AG04450 (cell line): ENCODE measurements at regions not wholly inside any gene's neighbourhood (a gene's known extent, or its start where the extent isn't known, plus 50 kb on each side); places are given as distances from the start of the nearest gene placed in this dataset.

Experiments used
- CTCF ChIA-PET: fragments of 300-600, 350-600 bp; formaldehyde crosslinking; extraction: SDS; loops from one replicate; lab custom pipeline; 2022; ENCODE audit warnings: antibody characterized with exemption, inconsistent platforms; lab: Charles Lee
- POLR2A ChIA-PET: fragments of 350-600 bp; formaldehyde crosslinking; extraction: SDS; loops from one replicate; lab custom pipeline; 2021; ENCODE audit warnings: antibody characterized with exemption, inconsistent platforms; lab: Yijun Ruan, JAX
- DNase-seq: peaks from one replicate; pipeline ENCODE4 v3.0.0-alpha.2; 2011; ENCODE audit warnings: low read depth, low spot score
- H3K27ac ChIP-seq: one replicate; pipeline ENCODE4 v1.5.1; 2012; ENCODE audit warnings: low read depth, low read length, control low read depth
- H3K27me3 ChIP-seq: one replicate; pipeline ENCODE4 v1.6.0; 2012; ENCODE audit warnings: low read length; ENCODE audit not compliant: control insufficient read depth, insufficient read depth
- H3K4me3 ChIP-seq: 2 replicates; pipeline ENCODE4 v1.5.1; 2011; ENCODE audit warnings: mild to moderate bottlenecking, low read depth, low read length, control low read depth
- H3K9me3 ChIP-seq: 2 replicates; pipeline ENCODE4 v1.5.1; 2012; ENCODE audit warnings: low read length; ENCODE audit not compliant: control insufficient read depth, insufficient read depth
- TF ChIP-seq, protein P1 (sequence below): IDR thresholded peaks from 2 replicates; pipeline ENCODE4 v1.5.1; 2011; ENCODE audit warnings: low read depth, low read length, control low read depth, inconsistent platforms

DNA sequence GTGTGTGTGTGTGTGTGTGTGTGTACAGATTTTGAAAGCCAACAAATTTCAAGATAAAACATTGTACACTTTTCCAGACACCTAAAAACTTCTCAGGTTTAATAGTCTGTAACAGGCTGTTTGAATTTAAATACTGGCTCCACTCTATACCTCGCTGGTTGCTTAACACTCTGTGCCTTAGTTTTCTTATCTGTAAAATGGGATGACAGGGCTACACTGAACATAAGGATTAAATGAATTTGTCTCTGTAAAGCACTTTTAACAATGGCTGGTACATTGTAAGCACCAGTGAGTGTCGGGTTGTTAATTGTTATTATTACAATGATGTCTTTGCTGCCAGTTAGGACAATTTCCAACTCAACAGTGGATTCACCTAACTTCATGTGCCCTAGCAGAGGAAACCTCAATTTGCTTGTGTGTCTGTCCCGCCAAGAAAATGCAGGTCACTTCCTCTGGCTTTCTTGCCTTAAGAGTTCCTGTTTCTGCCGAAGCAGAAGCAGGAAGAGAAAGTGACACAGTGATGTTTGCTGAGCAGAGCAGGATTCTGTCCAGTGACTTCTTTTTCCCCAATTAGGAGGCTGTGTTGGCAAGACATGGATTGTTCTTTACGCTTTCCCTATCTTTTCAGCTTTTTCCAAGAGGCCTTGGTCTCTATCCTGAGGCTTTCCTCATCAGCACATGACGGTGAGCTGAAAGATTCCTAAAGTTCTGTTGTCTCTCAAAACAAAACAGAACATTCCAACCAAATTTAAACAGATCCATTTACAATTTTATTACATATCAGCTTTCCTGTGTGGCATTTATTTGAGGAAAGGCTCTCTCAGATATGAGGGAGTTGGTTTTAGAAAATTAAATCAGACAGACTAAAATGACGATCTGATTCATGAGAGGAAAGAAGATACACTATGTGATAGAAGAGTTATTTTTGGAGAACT, 154.1 kb upstream of the ATP2B1 start:
- Histone ChIP-seq H3K4me3 (no peak overlapping the region), H3K27ac (peak overlapping the region; percentile 47), H3K9me3 (no peaks in the 10 kb centered on the region), H3K27me3 (no peaks in the 10 kb centered on the region)
- POLR2A ChIA-PET, result interaction anchor here (0.6 kb wide), 1 partner anchor 651 kb away, joined by 6 read pairs; no protein-coding TSS in a partner anchor
- DNase-seq, result no peak
- CTCF ChIA-PET, result no interaction called here
- TF ChIP-seq, protein P1, sequence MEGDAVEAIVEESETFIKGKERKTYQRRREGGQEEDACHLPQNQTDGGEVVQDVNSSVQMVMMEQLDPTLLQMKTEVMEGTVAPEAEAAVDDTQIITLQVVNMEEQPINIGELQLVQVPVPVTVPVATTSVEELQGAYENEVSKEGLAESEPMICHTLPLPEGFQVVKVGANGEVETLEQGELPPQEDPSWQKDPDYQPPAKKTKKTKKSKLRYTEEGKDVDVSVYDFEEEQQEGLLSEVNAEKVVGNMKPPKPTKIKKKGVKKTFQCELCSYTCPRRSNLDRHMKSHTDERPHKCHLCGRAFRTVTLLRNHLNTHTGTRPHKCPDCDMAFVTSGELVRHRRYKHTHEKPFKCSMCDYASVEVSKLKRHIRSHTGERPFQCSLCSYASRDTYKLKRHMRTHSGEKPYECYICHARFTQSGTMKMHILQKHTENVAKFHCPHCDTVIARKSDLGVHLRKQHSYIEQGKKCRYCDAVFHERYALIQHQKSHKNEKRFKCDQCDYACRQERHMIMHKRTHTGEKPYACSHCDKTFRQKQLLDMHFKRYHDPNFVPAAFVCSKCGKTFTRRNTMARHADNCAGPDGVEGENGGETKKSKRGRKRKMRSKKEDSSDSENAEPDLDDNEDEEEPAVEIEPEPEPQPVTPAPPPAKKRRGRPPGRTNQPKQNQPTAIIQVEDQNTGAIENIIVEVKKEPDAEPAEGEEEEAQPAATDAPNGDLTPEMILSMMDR, result no peak

DNA sequence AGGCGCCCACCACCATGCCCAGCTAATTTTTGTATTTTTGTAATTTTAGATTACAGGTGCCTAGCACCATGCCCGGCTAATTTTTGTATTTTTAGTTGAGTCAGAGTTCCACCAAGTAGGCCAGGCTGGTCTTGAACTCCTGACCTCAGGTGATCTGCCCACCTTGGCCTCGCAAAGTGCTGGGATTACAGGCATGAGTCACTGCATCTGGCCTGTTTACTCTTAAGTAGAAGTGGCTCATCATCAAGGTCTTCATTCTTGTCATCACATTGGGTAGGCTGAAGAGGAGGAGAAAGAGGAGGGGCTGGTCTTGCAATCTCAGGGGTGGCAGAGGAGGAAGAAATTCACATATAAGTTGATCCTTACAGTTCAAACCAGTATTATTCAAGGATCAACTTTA, 152.4 kb upstream of the ATP2B1 start:
- TF ChIP-seq, protein P1, result no peak
- CTCF ChIA-PET, result no interaction called here
- no peak for DNase-seq
- POLR2A ChIA-PET, result no interaction called here
- Histone ChIP-seq H3K9me3 (no peaks in the 10 kb centered on the region), H3K4me3 (no peak overlapping the region), H3K27me3 (no peaks in the 10 kb centered on the region), H3K27ac (no peak overlapping the region)

DNA sequence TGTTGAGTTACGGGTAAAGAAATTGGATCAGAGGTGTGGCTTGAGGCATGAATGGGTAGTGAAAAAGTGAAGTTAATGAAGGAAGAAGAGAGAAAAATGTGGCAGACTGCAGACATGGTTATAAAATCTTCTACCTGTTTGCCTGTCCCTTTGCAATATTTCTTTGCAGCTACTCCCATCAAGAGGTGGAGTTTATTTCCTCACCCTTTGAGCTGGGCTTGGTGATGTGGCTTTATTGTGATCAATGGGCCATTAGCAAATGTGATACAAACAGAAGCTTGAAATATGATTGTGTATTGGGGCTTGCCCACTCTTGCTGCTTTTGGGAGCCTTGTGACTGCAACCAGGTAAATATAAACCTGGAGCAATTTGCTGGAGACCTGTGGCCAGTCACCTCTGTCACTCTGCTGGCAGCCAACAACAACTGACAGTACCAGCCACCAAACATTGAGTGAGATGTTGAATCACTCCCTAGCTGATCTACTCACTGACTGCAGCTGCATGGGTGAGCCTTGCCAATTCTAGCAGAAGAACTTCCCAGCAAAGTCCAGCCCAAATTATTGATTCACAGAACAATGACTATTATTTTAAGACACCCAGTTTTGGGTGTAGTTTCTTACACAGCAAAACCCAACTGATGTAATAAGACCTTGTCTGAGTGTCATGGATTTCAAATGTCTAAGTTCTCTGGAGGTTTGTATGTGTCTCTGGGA, 151.0 kb upstream of the ATP2B1 start:
- Histone ChIP-seq H3K27me3 (no peaks in the 10 kb centered on the region), H3K27ac (no peak overlapping the region), H3K4me3 (no peak overlapping the region), H3K9me3 (no peaks in the 10 kb centered on the region)
- TF ChIP-seq, protein P1, result no peak
- POLR2A ChIA-PET, result no interaction called here
- DNase-seq, result no peak
- CTCF ChIA-PET, result no interaction called here

DNA sequence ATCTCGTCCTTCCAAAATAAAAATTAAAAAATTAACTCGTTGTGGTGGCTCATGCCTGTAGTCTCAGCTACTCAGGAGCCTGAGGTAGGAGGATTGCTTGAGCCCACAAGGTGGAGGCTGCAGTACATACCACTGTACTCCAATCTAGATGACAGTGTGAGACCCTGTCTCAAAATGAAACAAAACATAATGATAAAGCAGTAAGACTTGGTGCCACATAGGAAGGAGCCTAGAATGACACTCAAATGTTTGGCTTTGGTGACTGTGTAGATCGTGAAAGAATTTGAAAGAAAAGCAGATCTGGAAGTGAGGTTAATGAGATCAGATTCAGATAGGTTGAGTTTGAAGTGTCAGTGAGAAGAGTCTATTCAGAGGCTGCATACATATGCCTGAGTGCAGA, 150.1 kb upstream of the ATP2B1 start:
- Histone ChIP-seq H3K9me3 (no peaks in the 10 kb centered on the region), H3K27me3 (no peaks in the 10 kb centered on the region), H3K4me3 (no peak overlapping the region), H3K27ac (no peak overlapping the region)
- ChIA-PET CTCF (no interaction called here), POLR2A (no interaction called here)
- no peak for DNase-seq
- TF ChIP-seq, protein P1, result no peak
